Keratinocyte (primary cell): ENCODE measurements at regions not wholly inside any gene's neighbourhood (a gene's known extent, or its start where the extent isn't known, plus 50 kb on each side); places are given as distances from the start of the nearest gene placed in this dataset.

Experiments used
- DNase-seq: peaks from one replicate; pipeline ENCODE4 v3.0.0-alpha.2; 2011; ENCODE audit warnings: low read depth, missing footprints, low spot score
- FAIRE-seq: peaks from 2 replicates; lab custom pipeline; 2011; peaks lifted over from hg19 to GRCh38; lab: Jason Lieb, UNC
- H2AFZ ChIP-seq: 2 replicates; pipeline ENCODE4 v1.6.0; 2012; ENCODE audit warnings: low read length, control low read depth, inconsistent platforms; ENCODE audit not compliant: control insufficient read depth
- H3K27ac ChIP-seq: 2 replicates; pipeline ENCODE4 v1.5.1; 2011; ENCODE audit warnings: low read length; ENCODE audit not compliant: control insufficient read depth, insufficient read depth
- H3K27me3 ChIP-seq: 3 replicates; pipeline ENCODE4 v1.6.0; 2011; ENCODE audit warnings: low read length; ENCODE audit not compliant: control insufficient read depth, insufficient read depth; ENCODE audit errors: extremely low read depth
- H3K36me3 ChIP-seq, 2 experiments: 2 replicates in 1 of 2; 3 replicates in 1 of 2; pipeline ENCODE4 v1.5.1; 2011; ENCODE audit warnings: low read length in 2 of 2, mild to moderate bottlenecking in 1 of 2; ENCODE audit not compliant: control insufficient read depth in 2 of 2, insufficient read depth in 2 of 2; ENCODE audit errors: extremely low read depth in 1 of 2
- H3K4me1 ChIP-seq: 3 replicates; pipeline ENCODE4 v1.5.1; 2011; ENCODE audit warnings: low read length; ENCODE audit not compliant: control insufficient read depth, insufficient read depth; ENCODE audit errors: extremely low read depth
- H3K4me2 ChIP-seq: 3 replicates; pipeline ENCODE4 v1.6.0; 2011; ENCODE audit warnings: low read depth, low read length; ENCODE audit not compliant: control insufficient read depth, insufficient read depth; ENCODE audit errors: extremely low read depth
- H3K4me3 ChIP-seq, 3 experiments: fragments of 200-600 bp in 1 of 3; sonication (generic) in 1 of 3; 2 replicates in 2 of 3; 3 replicates in 1 of 3; pipeline ENCODE4 v1.5.1; 2011 to 2016; ENCODE audit warnings: low read length in 3 of 3, mild to moderate bottlenecking in 3 of 3, control low read depth in 2 of 3, inconsistent platforms in 1 of 3, low read depth in 1 of 3, mixed read lengths in 1 of 3, mixed run types in 1 of 3, moderate library complexity in 1 of 3; ENCODE audit not compliant: control insufficient read depth in 2 of 3, insufficient read depth in 2 of 3; ENCODE audit errors: extremely low read depth in 1 of 3
- H3K79me2 ChIP-seq: 2 replicates; pipeline ENCODE4 v1.6.0; 2012; ENCODE audit warnings: low read length; ENCODE audit not compliant: control insufficient read depth, insufficient read depth
- H3K9ac ChIP-seq: 3 replicates; pipeline ENCODE4 v1.6.0; 2011; ENCODE audit warnings: low read length; ENCODE audit not compliant: control insufficient read depth, insufficient read depth; ENCODE audit errors: extremely low read depth
- H3K9me1 ChIP-seq: 3 replicates; pipeline ENCODE4 v1.6.0; 2011; ENCODE audit warnings: low read length; ENCODE audit not compliant: control insufficient read depth, insufficient read depth; ENCODE audit errors: extremely low read depth
- H3K9me3 ChIP-seq: 2 replicates; pipeline ENCODE4 v1.5.1; 2012; ENCODE audit warnings: low read depth, low read length; ENCODE audit not compliant: control insufficient read depth
- H4K20me1 ChIP-seq: 3 replicates; pipeline ENCODE4 v1.6.0; 2011; ENCODE audit warnings: low read length; ENCODE audit not compliant: control insufficient read depth, insufficient read depth; ENCODE audit errors: extremely low read depth
- CTCF ChIP-seq, 3 experiments: IDR thresholded peaks in 1 of 3; conservative IDR thresholded peaks in 1 of 3; optimal IDR thresholded peaks in 1 of 3; 2 replicates in 2 of 3; 3 replicates in 1 of 3; pipeline versions ENCODE3 to v1.5.1; 2011; ENCODE audit warnings: low read length in 3 of 3, mild to moderate bottlenecking in 3 of 3, moderate library complexity in 2 of 3, control low read depth in 1 of 3, inconsistent platforms in 1 of 3; ENCODE audit not compliant: insufficient read depth in 2 of 3; ENCODE audit errors: extremely low read depth in 1 of 3
- EZH2 ChIP-seq: IDR thresholded peaks from one replicate; pipeline ENCODE4 v1.6.1; 2012; ENCODE audit warnings: inconsistent platforms, mild to moderate bottlenecking, low read length, moderate library complexity
- dilution Hi-C: fragments of 300-500 bp; cut with MboI; formaldehyde crosslinking; loops from one replicate; pipeline ENCODE4 v1.7.0; 2020; ENCODE audit warnings: low sequenced_read_pairs; ENCODE audit not compliant: extremely low pct_ligation_motif_present

GRCh38 chr5:23318166-23318565 is 189.2 kb upstream of the PRDM9 start:
- Histone ChIP-seq H3K9me1 (no peaks in the 10 kb centered on the region), H3K4me2 (no peak overlapping the region), H4K20me1 (no peaks in the 10 kb centered on the region), H3K9me3 (no peaks in the 10 kb centered on the region), H3K36me3 (no peaks in the 10 kb centered on the region), H3K4me1 (no peaks in the 10 kb centered on the region), H3K9ac (no peak overlapping the region), H3K27me3 (no peaks in the 10 kb centered on the region), H2AFZ (no peak overlapping the region), H3K79me2 (no peaks in the 10 kb centered on the region), H3K27ac (no peak overlapping the region), H3K4me3 (no peak overlapping the region)
- TF ChIP-seq CTCF (optimal IDR thresholded peaks at IDR 0.05 in 1 of 3, IDR thresholded peaks at IDR 0.05 in 1 of 3, conservative IDR thresholded peaks at IDR 0.05 in 1 of 3; ENCODE audit: extremely low read depth in 1 of 3, insufficient read depth in 2 of 3, low read length in 3 of 3) (no peak), EZH2 (no peak)
- DNase-seq (no peak), FAIRE-seq (no peak)
- dilution Hi-C loops = no loop called here

GRCh38 chr5:23316060-23316591 is 191.3 kb upstream of the PRDM9 start:
- no peaks in the 10 kb centered on the region for H3K4me1 ChIP-seq
- H3K36me3 ChIP-seq = no peaks in the 10 kb centered on the region
- H3K9me1 ChIP-seq = no peaks in the 10 kb centered on the region
- no peaks in the 10 kb centered on the region for H3K27me3 ChIP-seq
- no peaks in the 10 kb centered on the region for H4K20me1 ChIP-seq
- dilution Hi-C loops = no loop called here
- DNase-seq (no peak), FAIRE-seq (no peak)
- no peak overlapping the region for H3K27ac ChIP-seq
- H3K4me2 ChIP-seq = no peak overlapping the region
- no peaks in the 10 kb centered on the region for H3K9me3 ChIP-seq
- H2AFZ ChIP-seq = no peak overlapping the region
- H3K9ac ChIP-seq = no peak overlapping the region
- H3K79me2 ChIP-seq = no peaks in the 10 kb centered on the region
- H3K4me3 ChIP-seq = no peak overlapping the region
- no peak for TF ChIP-seq EZH2
- no peak for TF ChIP-seq CTCF (optimal IDR thresholded peaks at IDR 0.05 in 1 of 3, IDR thresholded peaks at IDR 0.05 in 1 of 3, conservative IDR thresholded peaks at IDR 0.05 in 1 of 3; ENCODE audit: extremely low read depth in 1 of 3, insufficient read depth in 2 of 3, low read length in 3 of 3)
